AG08395 (cell line): ENCODE measurements at regions not wholly inside any gene's neighbourhood (a gene's known extent, or its start where the extent isn't known, plus 50 kb on each side); places are given as distances from the start of the nearest gene placed in this dataset.
"Not testable (repeated sequence)": the region's sequence is repeated elsewhere in the genome, so short reads cannot be mapped to it uniquely, and the experiment has no call there.

Source experiments
- DNase-seq: peaks from one replicate; pipeline ENCODE4 v3.0.0; 2012; ENCODE audit warnings: mixed read lengths, low spot score

GRCh38 chr2:71958426-71958825, 189.2 kb downstream of the CYP26B1 start:
- not testable (repeated sequence) for DNase-seq

GRCh38 chr2:71952572-71953188, 195.0 kb downstream of the CYP26B1 start:
- peak; percentile 2 for DNase-seq

- DNase-seq, result peak; percentile 1
These were observed 195.8 kb downstream of the CYP26B1 start for GRCh38 chr2:71951718-71952404.

- no peak for DNase-seq
These were observed 196.6 kb downstream of the CYP26B1 start for GRCh38 chr2:71951083-71951468.

GRCh38 chr2:71950256-71951082, 197.2 kb downstream of the CYP26B1 start:
- DNase-seq, result peak; percentile 77

- DNase-seq, result peak; percentile 0
These were observed 198.2 kb downstream of the CYP26B1 start for GRCh38 chr2:71949537-71949798.

- peak; percentile 93 for DNase-seq
These were observed 198.7 kb downstream of the CYP26B1 start for GRCh38 chr2:71948781-71949536.

GRCh38 chr2:71947809-71948208, 199.9 kb downstream of the CYP26B1 start:
- peak; percentile 0 for DNase-seq

GRCh38 chr2:71945603-71945959, 202.1 kb downstream of the CYP26B1 start:
- no peak for DNase-seq

- no peak for DNase-seq
These were observed 202.7 kb downstream of the CYP26B1 start for GRCh38 chr2:71944806-71945602.

GRCh38 chr2:71944183-71944550, 203.5 kb downstream of the CYP26B1 start:
- no peak for DNase-seq

GRCh38 chr2:71943238-71944182, 204.2 kb downstream of the CYP26B1 start:
- DNase-seq, result peak; percentile 40

GRCh38 chr2:71941726-71942525, 205.7 kb downstream of the CYP26B1 start:
- peak; percentile 2 for DNase-seq

GRCh38 chr2:71940695-71941094, 207.0 kb downstream of the CYP26B1 start:
- DNase-seq, result peak; percentile 5

- DNase-seq, result peak; percentile 7
These were observed 207.8 kb downstream of the CYP26B1 start for GRCh38 chr2:71939588-71940535.

GRCh38 chr2:71938659-71939587, 208.7 kb downstream of the CYP26B1 start:
- DNase-seq, result no peak

- DNase-seq, result no peak
These were observed 209.6 kb downstream of the CYP26B1 start for GRCh38 chr2:71938108-71938507.
